ENCODE measurements at regions not wholly inside any gene's neighbourhood (a gene's known extent, or its start where the extent isn't known, plus 50 kb on each side); places are given as distances from the start of the nearest gene placed in this dataset.

- Histone ChIP-seq H3K36me3 (no peaks in the 10 kb centered on the region), H3K27me3 (no peaks in the 10 kb centered on the region), H3K9me3 (no peaks in the 10 kb centered on the region), H3K27ac (no peak overlapping the region), H3K4me3 (no peak overlapping the region), H3K4me1 (peaks cover 7 to 24% (median 12%) of the 10 kb centered on the region in 3 donors)
- no peak for DNase-seq
- 93 to 96% methylated on average over 13 to 15 of the region's 22 CpGs for WGBS, 2 donors
- intact Hi-C loops (cut with DNase I): no loop called here
- TF ChIP-seq, protein P1, sequence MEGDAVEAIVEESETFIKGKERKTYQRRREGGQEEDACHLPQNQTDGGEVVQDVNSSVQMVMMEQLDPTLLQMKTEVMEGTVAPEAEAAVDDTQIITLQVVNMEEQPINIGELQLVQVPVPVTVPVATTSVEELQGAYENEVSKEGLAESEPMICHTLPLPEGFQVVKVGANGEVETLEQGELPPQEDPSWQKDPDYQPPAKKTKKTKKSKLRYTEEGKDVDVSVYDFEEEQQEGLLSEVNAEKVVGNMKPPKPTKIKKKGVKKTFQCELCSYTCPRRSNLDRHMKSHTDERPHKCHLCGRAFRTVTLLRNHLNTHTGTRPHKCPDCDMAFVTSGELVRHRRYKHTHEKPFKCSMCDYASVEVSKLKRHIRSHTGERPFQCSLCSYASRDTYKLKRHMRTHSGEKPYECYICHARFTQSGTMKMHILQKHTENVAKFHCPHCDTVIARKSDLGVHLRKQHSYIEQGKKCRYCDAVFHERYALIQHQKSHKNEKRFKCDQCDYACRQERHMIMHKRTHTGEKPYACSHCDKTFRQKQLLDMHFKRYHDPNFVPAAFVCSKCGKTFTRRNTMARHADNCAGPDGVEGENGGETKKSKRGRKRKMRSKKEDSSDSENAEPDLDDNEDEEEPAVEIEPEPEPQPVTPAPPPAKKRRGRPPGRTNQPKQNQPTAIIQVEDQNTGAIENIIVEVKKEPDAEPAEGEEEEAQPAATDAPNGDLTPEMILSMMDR (IDR thresholded peaks at IDR 0.05): no peak
- TF ChIP-seq POLR2A (IDR thresholded peaks at IDR 0.05): no peak
Observed at GRCh38 chr2:8573234-8573941, 108.5 kb upstream of the ID2 start.

DNA sequence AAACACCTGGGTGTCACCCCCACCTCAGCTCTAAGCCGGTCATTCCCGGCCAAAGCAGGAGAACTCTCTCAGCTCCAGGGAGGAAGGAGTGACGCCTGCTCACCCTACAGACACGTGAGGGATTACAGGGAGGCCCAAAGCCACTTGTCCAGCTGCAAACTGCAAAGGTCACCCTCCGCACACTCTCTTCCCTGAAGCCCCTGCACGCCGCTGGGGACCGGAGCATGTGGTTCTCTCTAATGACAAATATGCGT is 108.0 kb upstream of the ID2 start:
- Histone ChIP-seq H3K4me3 (no peak overlapping the region), H3K27me3 (no peaks in the 10 kb centered on the region), H3K4me1 (peaks cover 7 to 24% (median 12%) of the 10 kb centered on the region in 3 donors), H3K9me3 (no peaks in the 10 kb centered on the region), H3K36me3 (no peaks in the 10 kb centered on the region), H3K27ac (no peak overlapping the region)
- TF ChIP-seq POLR2A (IDR thresholded peaks at IDR 0.05): no peak
- TF ChIP-seq, protein P1 (IDR thresholded peaks at IDR 0.05): no peak
- WGBS, 2 donors: 85 to 97% methylated on average over 4 to 6 of the region's 9 CpGs
- intact Hi-C loops (cut with DNase I): no loop called here
- no peak for DNase-seq

GRCh38 chr2:8574196-8575037 is 107.4 kb upstream of the ID2 start:
- Histone ChIP-seq H3K4me1 (peaks cover 7 to 24% (median 12%) of the 10 kb centered on the region in 3 donors), H3K36me3 (no peaks in the 10 kb centered on the region), H3K27ac (no peak overlapping the region), H3K9me3 (no peaks in the 10 kb centered on the region), H3K4me3 (no peak overlapping the region), H3K27me3 (no peaks in the 10 kb centered on the region)
- DNase-seq: no peak
- intact Hi-C loops (cut with DNase I): no loop called here
- 78 to 89% methylated on average over 8 of the region's 24 CpGs for WGBS, 2 donors
- TF ChIP-seq, protein P1 (IDR thresholded peaks at IDR 0.05): no peak

- intact Hi-C loops (cut with DNase I): no loop called here
- H3K4me3 ChIP-seq: no peak overlapping the region
- DNase-seq: no peak
- TF ChIP-seq, protein P1 (IDR thresholded peaks at IDR 0.05): no peak
- no peak for TF ChIP-seq POLR2A (IDR thresholded peaks at IDR 0.05)
- WGBS, 2 donors: 63% methylated on average over 24 of the region's 24 CpGs; no CpG with 5 or more reads in 1 of the 2 donors
- H3K36me3 ChIP-seq: no peaks in the 10 kb centered on the region
- H3K4me1 ChIP-seq: peaks cover 7 to 24% (median 12%) of the 10 kb centered on the region in 3 donors
- H3K9me3 ChIP-seq: no peaks in the 10 kb centered on the region
- no peaks in the 10 kb centered on the region for H3K27me3 ChIP-seq
- H3K27ac ChIP-seq: no peak overlapping the region
Observed at GRCh38 chr2:8575038-8575833, 106.6 kb upstream of the ID2 start.
